Osteocyte (in vitro differentiated cells): ENCODE measurements at regions not wholly inside any gene's neighbourhood (a gene's known extent, or its start where the extent isn't known, plus 50 kb on each side); places are given as distances from the start of the nearest gene placed in this dataset.

Experiments
- DNase-seq: peaks from one replicate; pipeline ENCODE4 v3.0.0; 2021; ENCODE audit warnings: mixed read lengths; ENCODE audit not compliant: unreplicated experiment; ENCODE audit errors: extremely low spot score
- H3K27ac Mint-ChIP-seq: one replicate; pipeline ENCODE4 v1.8.0; 2021; ENCODE audit warnings: mild to moderate bottlenecking, mixed read lengths; ENCODE audit not compliant: unreplicated experiment
- H3K27me3 Mint-ChIP-seq: one replicate; pipeline ENCODE4 v1.8.0; 2021; ENCODE audit warnings: mixed read lengths; ENCODE audit not compliant: unreplicated experiment
- H3K36me3 Mint-ChIP-seq: one replicate; pipeline ENCODE4 v1.8.0; 2021; ENCODE audit warnings: mixed read lengths; ENCODE audit not compliant: unreplicated experiment
- H3K4me1 Mint-ChIP-seq: one replicate; pipeline ENCODE4 v1.8.0; 2021; ENCODE audit warnings: mixed read lengths; ENCODE audit not compliant: unreplicated experiment
- H3K4me3 Mint-ChIP-seq: one replicate; pipeline ENCODE4 v1.8.0; 2021; ENCODE audit warnings: mild to moderate bottlenecking, moderate library complexity, mixed read lengths; ENCODE audit not compliant: unreplicated experiment
- H3K9me3 Mint-ChIP-seq: one replicate; pipeline ENCODE4 v1.8.0; 2021; ENCODE audit warnings: mixed read lengths; ENCODE audit not compliant: unreplicated experiment
- CTCF ChIP-seq: fragments of 200-600 bp; sonication (generic); IDR thresholded peaks from 2 replicates; pipeline ENCODE4 v1.5.0; 2021; ENCODE audit warnings: antibody characterized with exemption, mild to moderate bottlenecking, moderate library complexity

GRCh38 chr7:21086688-21087087 is 300.0 kb upstream of the SP8 start:
- Mint-ChIP-seq H3K4me3 (no peak overlapping the region), H3K4me1 (no peaks in the 10 kb centered on the region), H3K36me3 (no peaks in the 10 kb centered on the region), H3K27ac (no peak overlapping the region), H3K9me3 (peaks cover 16% of the 10 kb centered on the region), H3K27me3 (no peaks in the 10 kb centered on the region)
- no peak for TF ChIP-seq CTCF
- DNase-seq = no peak

GRCh38 chr7:21089653-21090052 is 303.0 kb upstream of the SP8 start:
- Mint-ChIP-seq H3K36me3 (no peaks in the 10 kb centered on the region), H3K27me3 (no peaks in the 10 kb centered on the region), H3K27ac (no peak overlapping the region), H3K9me3 (peaks cover 23% of the 10 kb centered on the region), H3K4me3 (no peak overlapping the region), H3K4me1 (no peaks in the 10 kb centered on the region)
- DNase-seq = no peak
- TF ChIP-seq CTCF = no peak

GRCh38 chr7:21092766-21093702 is 306.3 kb upstream of the SP8 start:
- DNase-seq = no peak
- Mint-ChIP-seq H3K27me3 (no peaks in the 10 kb centered on the region), H3K36me3 (no peaks in the 10 kb centered on the region), H3K4me3 (no peak overlapping the region), H3K27ac (no peak overlapping the region), H3K4me1 (no peaks in the 10 kb centered on the region), H3K9me3 (peaks cover 19% of the 10 kb centered on the region)
- TF ChIP-seq CTCF = no peak

- H3K4me1 Mint-ChIP-seq = no peaks in the 10 kb centered on the region
- DNase-seq = no peak
- H3K27me3 Mint-ChIP-seq = no peaks in the 10 kb centered on the region
- no peak for TF ChIP-seq CTCF
- no peak overlapping the region for H3K27ac Mint-ChIP-seq
- peaks cover 18% of the 10 kb centered on the region for H3K9me3 Mint-ChIP-seq
- H3K36me3 Mint-ChIP-seq = no peaks in the 10 kb centered on the region
- H3K4me3 Mint-ChIP-seq = no peak overlapping the region
These were observed 307.9 kb upstream of the SP8 start for GRCh38 chr7:21094589-21094988.

- no peaks in the 10 kb centered on the region for H3K36me3 Mint-ChIP-seq
- TF ChIP-seq CTCF = no peak
- H3K27ac Mint-ChIP-seq = no peak overlapping the region
- no peaks in the 10 kb centered on the region for H3K27me3 Mint-ChIP-seq
- peaks cover 7% of the 10 kb centered on the region for H3K9me3 Mint-ChIP-seq
- no peak for DNase-seq
- H3K4me1 Mint-ChIP-seq = no peaks in the 10 kb centered on the region
- no peak overlapping the region for H3K4me3 Mint-ChIP-seq
These were observed 312.7 kb upstream of the SP8 start for GRCh38 chr7:21099432-21099831.
